ENCODE measurements at regions not wholly inside any gene's neighbourhood (a gene's known extent, or its start where the extent isn't known, plus 50 kb on each side); places are given as distances from the start of the nearest gene placed in this dataset.

GRCh38 chr11:134724779-134725140 lies 312.7 kb upstream of the B3GAT1 start:
- no peak for TF ChIP-seq CTCF (IDR thresholded peaks at IDR 0.05)
- TF ChIP-seq POLR2A (IDR thresholded peaks at IDR 0.05), result no peak

Data from right lobe of liver (tissue), 4 donors.